HG02970 (cell line): ENCODE measurements at regions not wholly inside any gene's neighbourhood (a gene's known extent, or its start where the extent isn't known, plus 50 kb on each side); places are given as distances from the start of the nearest gene placed in this dataset.

Source experiments
- ATAC-seq: cut with Tn5 transposase; IDR thresholded peaks from one replicate; pipeline ENCODE4 v1.9.1; 2021; ENCODE audit warnings: mild to moderate bottlenecking, moderate library complexity, moderate number of reproducible peaks; ENCODE audit not compliant: unreplicated experiment, low FRiP score

DNA sequence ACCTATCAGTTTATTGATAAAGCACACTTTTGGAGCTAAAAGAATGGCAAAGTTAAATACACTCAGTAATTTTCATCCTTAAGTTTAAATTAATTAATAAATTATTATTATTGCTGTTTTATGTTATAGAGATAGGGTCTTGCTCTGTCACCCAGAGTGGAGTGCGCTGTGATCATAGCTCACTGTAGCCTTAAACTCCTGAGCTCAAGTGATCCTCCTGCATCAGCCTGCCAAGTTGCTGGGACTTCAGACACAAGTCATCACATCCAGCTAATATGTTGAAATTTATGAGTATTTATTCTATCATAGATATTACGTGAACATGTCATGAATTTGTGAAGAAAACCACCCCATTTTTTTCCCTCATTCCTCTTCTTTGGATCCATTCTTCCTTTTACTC lies 64.2 kb downstream of the GJA1 start:
- no peak for ATAC-seq

DNA sequence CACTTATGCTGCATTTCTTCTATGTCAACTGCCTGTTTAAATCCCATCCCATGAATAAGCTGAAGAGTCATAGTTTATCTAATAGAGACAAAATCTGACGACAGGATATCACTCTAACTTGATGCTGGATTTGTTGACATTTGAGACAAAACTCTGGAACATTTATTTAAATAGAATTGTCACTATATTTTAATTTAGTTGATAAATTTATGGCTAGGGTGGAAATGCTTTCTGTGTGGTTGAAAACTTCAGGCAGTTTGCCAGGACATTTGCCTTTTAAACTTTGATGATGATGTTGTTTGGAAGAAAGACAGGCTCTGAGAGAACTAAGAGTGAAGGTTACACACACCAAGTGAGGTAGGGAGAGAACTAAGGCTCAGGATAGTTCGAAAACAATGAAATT lies 68.1 kb downstream of the GJA1 start:
- ATAC-seq: no peak

GRCh38 chr6:121504227-121504626 lies 68.8 kb downstream of the GJA1 start:
- ATAC-seq: no peak

- no peak for ATAC-seq
Observed at GRCh38 chr6:121505284-121505683, 69.8 kb downstream of the GJA1 start.

- ATAC-seq: no peak
Observed at GRCh38 chr6:121506761-121507754, 71.6 kb downstream of the GJA1 start.

- no peak for ATAC-seq
Observed at GRCh38 chr6:121510568-121511177, 75.2 kb downstream of the GJA1 start.

DNA sequence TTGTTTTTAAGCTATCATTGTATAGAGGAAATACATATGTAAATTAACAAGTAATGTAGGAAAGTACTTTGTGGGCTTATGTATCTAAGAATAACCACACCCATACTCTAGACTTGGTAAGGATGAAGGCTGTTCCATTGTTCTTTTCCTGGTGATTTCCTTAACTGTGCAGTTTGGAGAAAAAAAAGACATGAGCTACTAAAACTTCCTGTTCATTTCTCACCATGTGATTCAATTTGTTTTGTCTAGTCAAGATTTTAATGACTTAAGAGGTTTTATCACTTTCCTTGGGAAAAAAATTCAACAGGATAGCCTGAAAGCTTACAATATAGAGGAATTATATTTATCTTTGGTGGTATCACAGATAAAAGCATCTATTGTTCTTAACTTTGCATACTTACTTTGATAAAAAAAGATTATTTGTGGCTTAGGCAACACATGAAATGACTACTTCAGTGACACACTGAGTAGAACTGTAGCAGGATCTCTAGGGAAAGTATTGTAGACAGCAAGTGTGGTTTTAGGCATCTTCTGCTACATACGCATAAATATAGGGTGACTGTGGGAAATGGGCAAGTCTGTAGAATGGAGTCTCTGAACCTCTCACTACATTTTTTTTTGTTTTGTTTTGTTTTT lies 80.3 kb downstream of the GJA1 start:
- no peak for ATAC-seq

- ATAC-seq: no peak
Observed at GRCh38 chr6:121516331-121516730, 80.9 kb downstream of the GJA1 start.

DNA sequence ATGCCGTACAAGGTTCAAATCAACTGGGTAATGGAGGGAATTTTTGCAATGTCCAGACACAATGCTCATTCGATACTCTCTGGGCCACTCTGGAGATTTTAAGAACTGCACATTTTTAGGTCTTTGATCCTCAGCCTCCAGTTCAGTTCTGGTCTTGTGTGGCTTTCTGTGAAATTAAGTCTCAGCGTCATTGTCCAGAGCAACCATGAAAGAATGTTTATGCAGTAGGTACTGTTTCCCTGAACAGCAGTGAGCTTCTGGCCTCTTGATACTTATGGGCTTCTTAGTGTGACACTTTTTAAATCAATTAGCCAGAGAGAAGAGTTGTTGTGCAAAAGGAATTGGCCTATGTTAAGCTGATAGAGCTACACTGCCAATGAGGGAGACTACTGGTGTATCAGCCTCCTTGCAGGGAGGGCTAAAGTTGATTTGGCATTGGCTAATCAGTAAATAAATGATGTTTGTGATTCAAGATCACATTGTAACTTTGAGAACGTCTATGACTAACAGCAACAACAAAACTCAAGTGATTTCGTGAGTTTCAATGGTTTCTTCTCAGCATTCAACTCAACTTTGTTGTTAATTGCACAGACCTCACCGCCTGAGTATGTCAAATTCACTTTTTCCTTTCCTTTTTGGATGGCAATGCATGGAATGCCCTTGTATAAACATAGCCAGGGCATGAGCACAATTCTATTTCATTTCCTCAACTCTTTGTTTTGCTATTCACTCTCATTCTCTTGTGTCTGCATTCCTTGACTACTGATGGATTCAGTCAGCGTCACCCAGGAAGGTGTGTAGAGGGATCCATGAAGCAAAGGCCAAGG lies 85.1 kb downstream of the GJA1 start:
- ATAC-seq: no peak

- no peak for ATAC-seq
Observed at GRCh38 chr6:121521164-121521555, 85.7 kb downstream of the GJA1 start.

DNA sequence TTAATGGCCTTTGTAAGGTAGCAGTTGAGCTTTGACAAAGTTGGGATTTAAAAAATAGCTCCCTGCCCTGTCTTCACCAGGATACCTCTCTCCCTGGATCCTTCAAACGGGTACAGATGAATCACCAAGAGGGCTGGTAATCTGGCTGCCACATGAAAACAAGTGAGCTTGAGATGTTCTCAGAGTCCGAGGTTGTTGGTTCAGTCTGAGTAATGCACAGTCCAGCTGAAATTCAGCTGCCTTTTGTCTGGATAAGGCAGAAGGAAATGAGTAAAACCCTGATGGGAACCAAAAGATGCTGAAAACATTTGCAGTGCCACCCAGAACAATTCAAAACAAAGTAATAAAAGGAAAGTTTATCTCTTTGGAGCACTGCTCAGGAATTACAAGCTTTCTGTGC lies 86.8 kb downstream of the GJA1 start:
- ATAC-seq: no peak

DNA sequence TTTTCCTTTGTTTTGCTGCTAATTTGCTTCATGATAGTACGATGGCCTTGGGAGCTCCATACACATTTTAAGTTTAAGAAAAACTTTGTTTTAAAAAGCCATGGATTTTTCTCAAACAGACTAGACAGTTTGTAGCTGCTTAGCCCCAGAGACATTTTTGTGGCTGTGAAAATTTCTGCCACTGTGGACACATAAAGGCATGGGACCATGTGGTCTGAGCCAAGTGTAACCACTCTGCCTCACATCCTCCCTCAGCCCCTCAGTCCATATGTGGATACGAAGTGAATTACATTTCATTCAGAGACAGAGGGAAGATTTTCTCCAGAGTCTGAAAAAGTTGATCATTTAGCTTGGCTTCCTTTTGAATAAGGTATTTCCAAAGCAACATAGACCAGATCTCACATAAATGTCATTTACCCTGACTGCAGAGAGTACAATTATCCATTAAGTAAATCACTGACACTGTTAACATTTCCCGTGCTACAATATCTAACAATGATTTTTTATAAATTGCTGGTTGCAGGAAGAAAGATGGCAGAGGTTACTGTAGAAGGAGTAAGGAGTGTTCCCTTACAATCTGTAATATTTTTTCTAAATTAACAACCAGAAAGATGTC lies 87.4 kb downstream of the GJA1 start:
- no peak for ATAC-seq

GRCh38 chr6:121523628-121524027 lies 88.2 kb downstream of the GJA1 start:
- no peak for ATAC-seq

GRCh38 chr6:121526282-121526681 lies 90.8 kb downstream of the GJA1 start:
- ATAC-seq: no peak

DNA sequence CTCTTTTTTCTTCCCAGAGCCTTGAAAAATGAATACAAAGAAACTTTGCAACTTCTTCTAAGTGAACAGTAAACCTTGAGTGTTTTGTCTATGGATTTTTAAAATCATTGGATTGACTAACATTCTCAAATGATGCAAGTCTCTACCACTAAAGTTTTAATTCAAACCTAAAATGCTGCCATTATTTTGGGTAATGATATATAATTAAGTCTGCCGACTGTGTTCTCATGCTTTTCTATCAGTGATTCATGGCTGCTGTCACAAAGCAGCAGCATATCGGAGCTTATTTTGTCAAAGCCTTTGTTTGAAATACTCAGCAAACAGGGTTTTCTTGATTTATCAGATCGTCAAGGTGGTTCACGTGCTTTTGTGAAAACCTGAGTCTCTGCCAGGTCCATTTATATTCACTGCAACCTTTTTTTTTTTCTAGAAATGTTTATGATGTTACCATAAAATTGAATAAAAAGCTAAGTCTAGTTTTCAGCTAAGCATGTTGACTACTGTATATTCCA lies 96.3 kb downstream of the GJA1 start:
- ATAC-seq: no peak

DNA sequence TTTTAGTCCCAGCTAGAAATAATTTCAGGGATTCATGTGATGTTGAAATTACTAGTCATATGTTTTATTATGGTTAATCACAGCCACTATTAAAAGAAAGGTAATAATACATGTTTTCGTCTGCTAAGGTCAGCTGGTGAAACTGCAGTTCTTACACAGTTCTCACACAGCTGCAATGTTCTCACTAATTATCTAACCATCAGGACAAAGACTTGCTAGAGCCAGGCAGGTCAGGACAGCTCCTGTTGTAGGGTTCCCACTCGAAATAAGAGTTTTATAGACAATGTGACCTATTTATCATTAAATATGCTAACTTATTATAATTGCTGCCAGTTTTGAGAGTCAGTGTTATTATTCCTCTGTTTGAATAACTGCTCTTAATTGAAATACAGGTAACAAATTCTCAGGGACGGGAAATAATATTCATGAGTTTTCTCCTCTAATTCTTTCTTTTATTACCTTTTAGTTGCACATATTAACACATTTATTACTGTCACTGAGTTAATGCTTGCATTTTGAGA lies 97.9 kb downstream of the GJA1 start:
- no peak for ATAC-seq

DNA sequence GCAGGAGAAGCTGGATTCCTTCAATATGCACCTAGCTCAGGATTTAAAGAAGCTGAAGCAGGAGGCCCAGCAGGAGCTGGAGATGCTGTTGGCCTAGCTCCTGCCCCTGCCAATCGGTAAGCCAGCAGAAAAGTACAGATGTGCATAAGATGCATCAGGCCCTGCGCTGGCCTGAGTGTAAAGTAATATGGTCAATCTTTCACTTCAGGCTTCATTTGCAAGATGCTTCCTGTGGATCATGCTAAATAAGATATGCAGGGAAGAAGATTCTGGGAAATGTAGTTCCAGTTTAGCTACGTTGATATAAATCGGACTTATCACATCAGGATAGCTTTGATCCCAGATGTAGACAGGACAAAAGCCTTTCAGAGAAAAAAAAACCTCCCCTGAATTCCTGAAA lies 100.3 kb downstream of the GJA1 start:
- ATAC-seq: no peak

- ATAC-seq: no peak
Observed at GRCh38 chr6:121536345-121536744, 100.9 kb downstream of the GJA1 start.

GRCh38 chr6:121539439-121539838 lies 104.0 kb downstream of the GJA1 start:
- ATAC-seq: no peak

GRCh38 chr6:121540210-121540609 lies 104.8 kb downstream of the GJA1 start:
- no peak for ATAC-seq
